ENCODE measurements at regions not wholly inside any gene's neighbourhood (a gene's known extent, or its start where the extent isn't known, plus 50 kb on each side); places are given as distances from the start of the nearest gene placed in this dataset.

- no peak for DNase-seq (ENCODE audit: low read depth in 3 of 3)
Observed at GRCh38 chr16:86195863-86196630, 297.1 kb downstream of the IRF8 start.

GRCh38 chr16:86196687-86197391 is 297.9 kb downstream of the IRF8 start:
- DNase-seq (ENCODE audit: low read depth in 3 of 3), result no peak

GRCh38 chr16:86198206-86199118 is 299.5 kb downstream of the IRF8 start:
- no peak for DNase-seq (ENCODE audit: low read depth in 3 of 3)

GRCh38 chr16:86199182-86199581 is 300.2 kb downstream of the IRF8 start:
- no peak for DNase-seq (ENCODE audit: low read depth in 3 of 3)

- no peak for DNase-seq (ENCODE audit: low read depth in 3 of 3)
Observed at GRCh38 chr16:86199871-86200695, 301.1 kb downstream of the IRF8 start.

GRCh38 chr16:86200722-86201121 is 301.8 kb downstream of the IRF8 start:
- no peak for DNase-seq (ENCODE audit: low read depth in 3 of 3)

GRCh38 chr16:86201746-86202145 is 302.8 kb downstream of the IRF8 start:
- DNase-seq (ENCODE audit: low read depth in 3 of 3), result no peak

- no peak for DNase-seq (ENCODE audit: low read depth in 3 of 3)
Observed at GRCh38 chr16:86202267-86202666, 303.3 kb downstream of the IRF8 start.

GRCh38 chr16:86202760-86203426 is 303.9 kb downstream of the IRF8 start:
- no peak for DNase-seq (ENCODE audit: low read depth in 3 of 3)

- no peak for DNase-seq (ENCODE audit: low read depth in 3 of 3)
Observed at GRCh38 chr16:86203557-86204275, 304.8 kb downstream of the IRF8 start.

GRCh38 chr16:86205521-86206245 is 304.6 kb upstream of the FOXF1 start:
- DNase-seq (ENCODE audit: low read depth in 3 of 3), result no peak

GRCh38 chr16:86207350-86207749 is 303.0 kb upstream of the FOXF1 start:
- DNase-seq (ENCODE audit: low read depth in 3 of 3), result no peak

GRCh38 chr16:86209202-86209601 is 301.1 kb upstream of the FOXF1 start:
- DNase-seq (ENCODE audit: low read depth in 3 of 3), result no peak

GRCh38 chr16:86210403-86211193 is 299.7 kb upstream of the FOXF1 start:
- DNase-seq (ENCODE audit: low read depth in 3 of 3), result no peak

- no peak for DNase-seq (ENCODE audit: low read depth in 3 of 3)
Observed at GRCh38 chr16:86211265-86211664, 299.1 kb upstream of the FOXF1 start.

GRCh38 chr16:86211800-86212199 is 298.5 kb upstream of the FOXF1 start:
- peak in 1 of 3 experiments; percentile 4 for DNase-seq (ENCODE audit: low read depth in 3 of 3)

GRCh38 chr16:86212706-86213436 is 297.5 kb upstream of the FOXF1 start:
- no peak for DNase-seq (ENCODE audit: low read depth in 3 of 3)

All from stimulated activated CD4-positive, alpha-beta T cell treated with anti-CD3 and anti-CD28 coated beads, TNF-alpha, amount 100 ng/mL, for 24 hours (primary cell).